ENCODE measurements at regions not wholly inside any gene's neighbourhood (a gene's known extent, or its start where the extent isn't known, plus 50 kb on each side); places are given as distances from the start of the nearest gene placed in this dataset.

GRCh38 chr2:122203523-122203922, 448.1 kb downstream of the TSN start:
- H3K4me3 ChIP-seq (ENCODE audit: low read length in 2 of 2): no peak overlapping the region
- no peaks in the 10 kb centered on the region for H3K27me3 ChIP-seq (ENCODE audit: control insufficient read depth in 2 of 2, insufficient read depth in 1 of 2, low read length in 1 of 2)
- DNase-seq (ENCODE audit: low read depth in 6 of 9, low spot score in 9 of 9): no peak
- H3K27ac ChIP-seq (ENCODE audit: low read depth in 1 of 2, low read length in 1 of 2): no peak overlapping the region
- H3K4me1 ChIP-seq (ENCODE audit: control insufficient read depth in 2 of 2, insufficient read depth in 2 of 2, low read length in 2 of 2): peaks cover 0 to 7% of the 10 kb centered on the region in 2 donors
- H3K36me3 ChIP-seq (ENCODE audit: control insufficient read depth in 2 of 2, insufficient read depth in 2 of 2, low read length in 1 of 2): no peaks in the 10 kb centered on the region
- H3K9me3 ChIP-seq (ENCODE audit: control insufficient read depth in 2 of 2, insufficient read depth in 1 of 2, low read length in 1 of 2): no peaks in the 10 kb centered on the region
- 92% methylated on average over 4 of the region's 4 CpGs for WGBS

GRCh38 chr2:122205641-122206040, 450.2 kb downstream of the TSN start:
- WGBS: 92% methylated on average over 2 of the region's 2 CpGs
- no peaks in the 10 kb centered on the region for H3K9me3 ChIP-seq (ENCODE audit: control insufficient read depth in 2 of 2, insufficient read depth in 1 of 2, low read length in 1 of 2)
- DNase-seq (ENCODE audit: low read depth in 6 of 9, low spot score in 9 of 9): no peak

GRCh38 chr2:122206101-122206500, 450.6 kb downstream of the TSN start:
- Histone ChIP-seq H3K36me3 (ENCODE audit: control insufficient read depth in 2 of 2, insufficient read depth in 2 of 2, low read length in 1 of 2) (no peaks in the 10 kb centered on the region), H3K27ac (ENCODE audit: low read depth in 1 of 2, low read length in 1 of 2) (no peak overlapping the region), H3K9me3 (ENCODE audit: control insufficient read depth in 2 of 2, insufficient read depth in 1 of 2, low read length in 1 of 2) (no peaks in the 10 kb centered on the region), H3K27me3 (ENCODE audit: control insufficient read depth in 2 of 2, insufficient read depth in 1 of 2, low read length in 1 of 2) (no peaks in the 10 kb centered on the region), H3K4me3 (ENCODE audit: low read length in 2 of 2) (no peak overlapping the region), H3K4me1 (ENCODE audit: control insufficient read depth in 2 of 2, insufficient read depth in 2 of 2, low read length in 2 of 2) (peaks cover 0 to 10% of the 10 kb centered on the region in 2 donors)
- 95% methylated on average over 3 of the region's 3 CpGs for WGBS
- DNase-seq (ENCODE audit: low read depth in 6 of 9, low spot score in 9 of 9): no peak

More at GRCh38 chr2:122205641-122206040, 450.2 kb downstream of the TSN start:
- H3K36me3 ChIP-seq (ENCODE audit: control insufficient read depth in 2 of 2, insufficient read depth in 2 of 2, low read length in 1 of 2): no peaks in the 10 kb centered on the region
- H3K27ac ChIP-seq (ENCODE audit: low read depth in 1 of 2, low read length in 1 of 2): no peak overlapping the region
- H3K4me1 ChIP-seq (ENCODE audit: control insufficient read depth in 2 of 2, insufficient read depth in 2 of 2, low read length in 2 of 2): peaks cover 0 to 7% of the 10 kb centered on the region in 2 donors
- H3K4me3 ChIP-seq (ENCODE audit: low read length in 2 of 2): no peak overlapping the region
- H3K27me3 ChIP-seq (ENCODE audit: control insufficient read depth in 2 of 2, insufficient read depth in 1 of 2, low read length in 1 of 2): no peaks in the 10 kb centered on the region

- no peaks in the 10 kb centered on the region for H3K27me3 ChIP-seq (ENCODE audit: control insufficient read depth in 2 of 2, insufficient read depth in 1 of 2, low read length in 1 of 2)
- no peaks in the 10 kb centered on the region for H3K9me3 ChIP-seq (ENCODE audit: control insufficient read depth in 2 of 2, insufficient read depth in 1 of 2, low read length in 1 of 2)
- H3K4me3 ChIP-seq (ENCODE audit: low read length in 2 of 2): no peak overlapping the region
- no peak overlapping the region for H3K27ac ChIP-seq (ENCODE audit: low read depth in 1 of 2, low read length in 1 of 2)
- H3K4me1 ChIP-seq (ENCODE audit: control insufficient read depth in 2 of 2, insufficient read depth in 2 of 2, low read length in 2 of 2): peaks cover 0 to 7% of the 10 kb centered on the region in 2 donors
- no peak for DNase-seq (ENCODE audit: low read depth in 6 of 9, low spot score in 9 of 9)
- H3K36me3 ChIP-seq (ENCODE audit: control insufficient read depth in 2 of 2, insufficient read depth in 2 of 2, low read length in 1 of 2): no peaks in the 10 kb centered on the region
- 98% methylated on average over 2 of the region's 2 CpGs for WGBS
These were observed 453.9 kb downstream of the TSN start for GRCh38 chr2:122209377-122209776.

DNA sequence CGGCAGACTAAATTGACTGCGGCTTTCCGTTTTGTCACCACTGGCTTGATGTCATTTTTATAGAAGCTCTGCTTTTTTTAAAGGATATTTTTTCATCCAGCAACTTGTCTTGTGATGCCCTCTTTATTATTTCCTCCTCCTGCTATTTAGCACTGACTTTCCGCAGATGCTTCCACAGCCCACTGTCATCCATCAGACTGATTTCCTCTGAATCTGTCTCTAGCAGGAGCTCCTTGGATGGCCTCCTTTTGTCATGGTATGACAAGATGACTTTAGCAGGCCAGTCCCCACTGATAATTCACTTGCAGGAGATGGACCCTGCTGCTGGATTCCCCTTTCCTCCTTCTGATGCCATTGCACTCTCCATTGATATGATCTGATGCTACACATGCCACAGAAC, 454.6 kb downstream of the TSN start:
- Histone ChIP-seq H3K4me3 (ENCODE audit: low read length in 2 of 2) (no peak overlapping the region), H3K36me3 (ENCODE audit: control insufficient read depth in 2 of 2, insufficient read depth in 2 of 2, low read length in 1 of 2) (no peaks in the 10 kb centered on the region), H3K4me1 (ENCODE audit: control insufficient read depth in 2 of 2, insufficient read depth in 2 of 2, low read length in 2 of 2) (peaks cover 0 to 7% of the 10 kb centered on the region in 2 donors), H3K27me3 (ENCODE audit: control insufficient read depth in 2 of 2, insufficient read depth in 1 of 2, low read length in 1 of 2) (no peaks in the 10 kb centered on the region), H3K27ac (ENCODE audit: low read depth in 1 of 2, low read length in 1 of 2) (no peak overlapping the region), H3K9me3 (ENCODE audit: control insufficient read depth in 2 of 2, insufficient read depth in 1 of 2, low read length in 1 of 2) (no peaks in the 10 kb centered on the region)
- WGBS: 97% methylated on average over 4 of the region's 4 CpGs
- DNase-seq (ENCODE audit: low read depth in 6 of 9, low spot score in 9 of 9): no peak

DNA sequence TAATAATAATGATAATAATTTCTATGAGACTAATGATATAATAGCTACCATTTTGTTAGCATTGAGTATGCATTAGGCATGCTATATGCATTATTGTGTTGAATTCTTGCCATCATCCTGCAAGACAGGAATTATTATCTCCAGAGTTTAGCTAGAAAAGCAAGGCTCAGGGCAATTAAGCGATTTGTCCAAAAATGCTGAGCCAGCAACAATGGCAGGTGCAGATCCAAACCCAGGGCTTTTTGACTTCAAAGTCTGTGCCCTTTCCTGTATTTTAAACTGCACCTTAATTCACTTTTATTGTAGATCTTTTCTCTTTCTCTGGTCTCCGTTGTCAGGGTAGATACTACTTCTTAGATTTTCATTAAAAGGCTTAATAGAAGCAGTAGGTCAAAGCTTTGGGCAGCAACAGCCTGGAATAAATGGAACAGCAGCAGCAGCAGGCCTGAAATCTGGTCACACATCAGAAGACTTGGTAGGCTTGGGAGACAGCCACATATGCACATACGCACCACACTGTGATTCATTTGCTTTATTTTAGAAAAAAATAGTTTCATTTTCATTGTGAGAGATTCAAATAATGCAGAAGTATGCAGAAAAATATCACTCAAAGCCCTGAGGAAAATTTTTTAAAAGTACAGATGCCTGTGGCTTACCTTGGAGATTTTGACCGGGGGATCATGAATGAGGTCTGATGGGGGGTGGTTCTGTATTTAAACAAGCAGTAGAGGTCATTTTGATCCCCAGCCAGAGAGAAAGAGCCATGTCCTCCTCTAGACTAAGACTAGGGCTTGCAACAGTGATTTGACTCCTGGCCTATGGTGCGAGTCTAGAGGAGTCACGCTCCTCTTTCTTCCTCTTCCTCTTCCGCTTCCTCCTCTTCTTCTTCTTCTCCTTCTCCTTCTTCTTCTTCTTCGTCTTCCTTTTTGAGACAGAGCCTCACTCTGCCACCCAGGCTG, 455.7 kb downstream of the TSN start:
- peaks cover 0 to 7% of the 10 kb centered on the region in 2 donors for H3K4me1 ChIP-seq (ENCODE audit: control insufficient read depth in 2 of 2, insufficient read depth in 2 of 2, low read length in 2 of 2)
- H3K36me3 ChIP-seq (ENCODE audit: control insufficient read depth in 2 of 2, insufficient read depth in 2 of 2, low read length in 1 of 2): no peaks in the 10 kb centered on the region
- WGBS: 86% methylated on average over 8 of the region's 8 CpGs
- no peak overlapping the region for H3K27ac ChIP-seq (ENCODE audit: low read depth in 1 of 2, low read length in 1 of 2)
- H3K4me3 ChIP-seq (ENCODE audit: low read length in 2 of 2): no peak overlapping the region
- peak in 2 of 9 donors; percentile 5 to 33 for DNase-seq (ENCODE audit: low read depth in 6 of 9, low spot score in 9 of 9)
- no peaks in the 10 kb centered on the region for H3K9me3 ChIP-seq (ENCODE audit: control insufficient read depth in 2 of 2, insufficient read depth in 1 of 2, low read length in 1 of 2)
- no peaks in the 10 kb centered on the region for H3K27me3 ChIP-seq (ENCODE audit: control insufficient read depth in 2 of 2, insufficient read depth in 1 of 2, low read length in 1 of 2)

DNA sequence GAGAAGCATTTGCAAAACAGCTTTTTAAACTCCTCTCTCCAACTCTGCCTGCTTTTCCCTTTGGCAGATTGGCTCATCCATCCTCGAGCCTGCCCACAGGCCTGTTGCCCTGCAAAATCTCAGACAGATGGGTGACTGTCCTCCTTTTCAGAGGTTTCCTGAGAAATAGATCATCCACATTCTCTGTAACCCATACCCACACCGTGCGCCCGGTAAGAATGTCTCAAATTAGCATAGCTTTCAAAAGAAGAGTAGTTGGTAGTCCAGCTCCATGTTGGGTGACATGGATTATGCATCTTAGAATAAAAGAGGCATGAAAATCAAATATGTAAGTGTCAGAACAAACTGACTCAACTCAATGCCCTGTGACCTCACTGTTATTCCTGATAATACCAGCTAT, 457.9 kb downstream of the TSN start:
- no peak overlapping the region for H3K27ac ChIP-seq (ENCODE audit: low read depth in 1 of 2, low read length in 1 of 2)
- DNase-seq (ENCODE audit: low read depth in 6 of 9, low spot score in 9 of 9): no peak
- WGBS: 94% methylated on average over 4 of the region's 4 CpGs
- no peaks in the 10 kb centered on the region for H3K9me3 ChIP-seq (ENCODE audit: control insufficient read depth in 2 of 2, insufficient read depth in 1 of 2, low read length in 1 of 2)
- no peaks in the 10 kb centered on the region for H3K36me3 ChIP-seq (ENCODE audit: control insufficient read depth in 2 of 2, insufficient read depth in 2 of 2, low read length in 1 of 2)
- H3K4me1 ChIP-seq (ENCODE audit: control insufficient read depth in 2 of 2, insufficient read depth in 2 of 2, low read length in 2 of 2): peaks cover 0 to 7% of the 10 kb centered on the region in 2 donors
- no peaks in the 10 kb centered on the region for H3K27me3 ChIP-seq (ENCODE audit: control insufficient read depth in 2 of 2, insufficient read depth in 1 of 2, low read length in 1 of 2)
- no peak overlapping the region for H3K4me3 ChIP-seq (ENCODE audit: low read length in 2 of 2)

DNA sequence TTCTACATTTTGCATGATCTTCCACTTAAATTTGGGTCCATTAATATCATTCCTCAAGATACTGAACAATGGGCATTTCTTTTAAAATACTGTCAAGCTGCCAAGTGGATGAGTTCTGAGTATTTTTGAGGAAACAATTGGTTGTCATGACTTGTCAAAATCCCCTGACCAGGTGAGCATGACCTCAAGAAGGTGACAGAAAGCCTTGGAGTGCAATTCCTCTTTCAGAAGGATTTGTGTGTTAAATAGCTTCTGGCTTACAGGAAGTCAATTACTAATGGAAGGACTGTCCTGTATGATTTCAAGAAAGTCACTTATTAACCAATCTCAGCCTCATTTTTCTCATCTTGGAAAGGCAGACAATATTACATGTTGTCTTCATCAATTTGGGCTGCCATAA, 460.6 kb downstream of the TSN start:
- no peak for DNase-seq (ENCODE audit: low read depth in 6 of 9, low spot score in 9 of 9)

DNA sequence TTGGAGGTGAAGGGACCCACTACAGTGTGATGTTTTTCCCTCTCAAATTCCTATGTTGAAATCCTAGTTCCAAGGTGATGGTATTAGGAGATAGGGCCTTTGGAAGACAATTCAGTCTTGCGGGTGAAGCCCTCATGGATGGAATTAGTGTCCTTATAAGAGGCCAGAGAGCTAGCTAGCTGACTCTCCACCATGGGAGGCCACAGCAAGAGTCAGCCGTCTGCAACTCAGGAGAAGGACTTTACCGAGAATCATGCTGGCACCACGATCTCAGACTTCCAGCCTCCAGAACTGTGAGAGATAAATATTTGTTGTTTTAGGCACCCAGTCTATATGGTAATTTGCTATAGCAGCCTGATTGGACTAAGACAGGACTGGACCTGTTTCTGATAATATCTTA, 461.4 kb downstream of the TSN start:
- H3K36me3 ChIP-seq (ENCODE audit: control insufficient read depth in 2 of 2, insufficient read depth in 2 of 2, low read length in 1 of 2): no peaks in the 10 kb centered on the region
- no peak overlapping the region for H3K4me3 ChIP-seq (ENCODE audit: low read length in 2 of 2)
- H3K9me3 ChIP-seq (ENCODE audit: control insufficient read depth in 2 of 2, insufficient read depth in 1 of 2, low read length in 1 of 2): no peaks in the 10 kb centered on the region
- H3K27ac ChIP-seq (ENCODE audit: low read depth in 1 of 2, low read length in 1 of 2): no peak overlapping the region
- WGBS: 97% methylated on average over 4 of the region's 4 CpGs
- H3K4me1 ChIP-seq (ENCODE audit: control insufficient read depth in 2 of 2, insufficient read depth in 2 of 2, low read length in 2 of 2): no peaks in the 10 kb centered on the region
- no peaks in the 10 kb centered on the region for H3K27me3 ChIP-seq (ENCODE audit: control insufficient read depth in 2 of 2, insufficient read depth in 1 of 2, low read length in 1 of 2)
- DNase-seq (ENCODE audit: low read depth in 6 of 9, low spot score in 9 of 9): no peak

More for the DNA sequence above, 460.6 kb downstream of the TSN start:
- no peaks in the 10 kb centered on the region for H3K9me3 ChIP-seq (ENCODE audit: control insufficient read depth in 2 of 2, insufficient read depth in 1 of 2, low read length in 1 of 2)
- no peaks in the 10 kb centered on the region for H3K27me3 ChIP-seq (ENCODE audit: control insufficient read depth in 2 of 2, insufficient read depth in 1 of 2, low read length in 1 of 2)
- H3K4me1 ChIP-seq (ENCODE audit: control insufficient read depth in 2 of 2, insufficient read depth in 2 of 2, low read length in 2 of 2): peaks cover 0 to 4% of the 10 kb centered on the region in 2 donors
- no peak overlapping the region for H3K4me3 ChIP-seq (ENCODE audit: low read length in 2 of 2)
- H3K27ac ChIP-seq (ENCODE audit: low read depth in 1 of 2, low read length in 1 of 2): no peak overlapping the region
- H3K36me3 ChIP-seq (ENCODE audit: control insufficient read depth in 2 of 2, insufficient read depth in 2 of 2, low read length in 1 of 2): no peaks in the 10 kb centered on the region
